A549 (cell line): ENCODE measurements at regions not wholly inside any gene's neighbourhood (a gene's known extent, or its start where the extent isn't known, plus 50 kb on each side); places are given as distances from the start of the nearest gene placed in this dataset.

Experiments used
- ATAC-seq, 2 experiments: fragments of 200-7000 bp in 1 of 2; fragments of >200 bp in 1 of 2; cut with Nextera tagmentation in 1 of 2; cut with Tn5 transposase in 1 of 2; 3 replicates each; pipeline versions ENCODE4 v1.8.0 to v1.9.1; 2018 to 2020; ENCODE audit warnings: mild to moderate bottlenecking in 1 of 2, moderate library complexity in 1 of 2
- CTCF ChIA-PET: fragments of 300-600 bp; sonication (Branson Sonifier 250); formaldehyde crosslinking; extraction: SDS; loops from one replicate; lab custom pipeline; 2021; ENCODE audit warnings: antibody characterized with exemption, inconsistent platforms; lab: Yijun Ruan, JAX
- POLR2A ChIA-PET: fragments of 350-600 bp; formaldehyde crosslinking; extraction: SDS; loops from one replicate; lab custom pipeline; 2021; ENCODE audit warnings: antibody characterized with exemption, inconsistent platforms; lab: Yijun Ruan, JAX
- DNase-seq, 2 experiments: peaks; one replicate each; pipeline versions ENCODE4 v3.0.0 to v3.0.0-alpha.2; 2011 to 2016; ENCODE audit warnings: low read depth in 1 of 2, low spot score in 1 of 2
- FAIRE-seq: peaks from 2 replicates; lab custom pipeline; 2011; peaks lifted over from hg19 to GRCh38; lab: Jason Lieb, UNC
- H3K27ac ChIP-seq, 2 experiments: fragments of >200 bp; sonication (Bioruptor Twin); formaldehyde crosslinking; 3 replicates each; pipeline ENCODE4 v1.5.1; 2016 to 2017
- H3K4me1 ChIP-seq: fragments of >200 bp; sonication (Bioruptor Twin); formaldehyde crosslinking; 3 replicates; pipeline ENCODE4 v1.6.1; 2016
- H3K4me2 ChIP-seq: fragments of >200 bp; sonication (Bioruptor Twin); formaldehyde crosslinking; 3 replicates; pipeline ENCODE4 v1.6.1; 2016
- H3K4me3 ChIP-seq: fragments of >200 bp; sonication (Bioruptor Twin); formaldehyde crosslinking; 3 replicates; pipeline ENCODE4 v1.5.1; 2016
- H3K9me3 ChIP-seq: fragments of >200 bp; sonication (Bioruptor Twin); formaldehyde crosslinking; 3 replicates; pipeline ENCODE4 v1.6.1; 2016
- BHLHE40 ChIP-seq: IDR thresholded peaks from 2 replicates; pipeline ENCODE4 v1.6.1; 2012; ENCODE audit warnings: low read depth, low read length, inconsistent platforms
- CEBPB ChIP-seq, 2 experiments: fragments of >200 bp in 1 of 2; sonication (Bioruptor Twin) in 1 of 2; formaldehyde crosslinking in 1 of 2; IDR thresholded peaks; 2 replicates each; pipeline ENCODE4 v1.6.1; 2012 to 2016
- EHMT2 ChIP-seq: fragments of 200-600 bp; sonication (generic); IDR thresholded peaks from 2 replicates; pipeline ENCODE4 v1.6.1; 2016; ENCODE audit warnings: antibody characterized with exemption, low read depth, mild to moderate bottlenecking, moderate library complexity
- FOXS1 ChIP-seq: fragments of 250-450 bp; sonication (Bioruptor Pico); IDR thresholded peaks from 2 replicates; pipeline ENCODE4 v1.5.0; 2020; ENCODE audit warnings: mild to moderate bottlenecking, moderate library complexity
- HOXA7 ChIP-seq: fragments of 250-450 bp; sonication (Bioruptor Pico); IDR thresholded peaks from 2 replicates; pipeline ENCODE4 v1.5.0; 2020; ENCODE audit warnings: mild to moderate bottlenecking, moderate library complexity
- JUNB ChIP-seq: fragments of >200 bp; sonication (Bioruptor Twin); formaldehyde crosslinking; IDR thresholded peaks from 2 replicates; pipeline ENCODE4 v1.6.1; 2016
- POLR2A ChIP-seq: IDR thresholded peaks from 2 replicates; pipeline ENCODE4 v1.6.1; 2012; ENCODE audit warnings: mild to moderate bottlenecking, low read length
- REST ChIP-seq: fragments of 200-600 bp; sonication (generic); IDR thresholded peaks from 2 replicates; pipeline ENCODE4 v1.6.1; 2016; ENCODE audit warnings: antibody characterized with exemption, mild to moderate bottlenecking, moderate library complexity
- RNF2 ChIP-seq: fragments of 200-600 bp; sonication (generic); IDR thresholded peaks from 2 replicates; pipeline ENCODE4 v1.6.1; 2016; ENCODE audit warnings: low read depth, mild to moderate bottlenecking, antibody characterized with exemption, moderate library complexity, borderline replicate concordance
- TFCP2L1 ChIP-seq: fragments of 250-450 bp; sonication (Bioruptor Pico); IDR thresholded peaks from 2 replicates; pipeline ENCODE4 v1.5.0; 2021; ENCODE audit warnings: mild to moderate bottlenecking
- ZC3H11A ChIP-seq: fragments of 450-650 bp; IDR thresholded peaks from 2 replicates; pipeline ENCODE4 v1.6.1; 2014; ENCODE audit warnings: antibody characterized with exemption, mild to moderate bottlenecking
- ZSCAN20 ChIP-seq: fragments of 250-450 bp; sonication (Bioruptor Pico); IDR thresholded peaks from 2 replicates; pipeline ENCODE4 v1.8.0; 2022; ENCODE audit warnings: mild to moderate bottlenecking, moderate library complexity
- WGBS: methylation state at CpG from one replicate; pipeline ENCODE4 v1.1.6; 2017; ENCODE audit errors: missing lambda C conversion rate; 5-methylcytosine and 5-hydroxymethylcytosine counted together
- TF ChIP-seq, protein P1 (sequence below): fragments of 150-350 bp; IDR thresholded peaks from 2 replicates; pipeline ENCODE4 v1.6.1; 2014; ENCODE audit warnings: low read depth, mild to moderate bottlenecking, low read length
- TF ChIP-seq, protein P2 (sequence below): IDR thresholded peaks from 2 replicates; pipeline ENCODE4 v1.6.1; 2012; ENCODE audit warnings: low read depth, borderline replicate concordance

- Histone ChIP-seq H3K4me2 (no peak overlapping the region), H3K4me3 (no peak overlapping the region), H3K4me1 (peaks cover 17% of the 10 kb centered on the region), H3K27ac (no peak overlapping the region; a peak in 1 of 6 replicates), H3K9me3 (no peaks in the 10 kb centered on the region)
- ChIA-PET CTCF (no interaction called here), POLR2A (no interaction called here)
- no peak for DNase-seq
- WGBS, result 83% methylated on average over 8 of the region's 8 CpGs
- no peak for FAIRE-seq
- TF ChIP-seq EHMT2, result no peak
- TF ChIP-seq ZC3H11A, result no peak
- TF ChIP-seq CEBPB (IDR thresholded peaks at IDR 0.05), result no peak
- TF ChIP-seq, protein P1, sequence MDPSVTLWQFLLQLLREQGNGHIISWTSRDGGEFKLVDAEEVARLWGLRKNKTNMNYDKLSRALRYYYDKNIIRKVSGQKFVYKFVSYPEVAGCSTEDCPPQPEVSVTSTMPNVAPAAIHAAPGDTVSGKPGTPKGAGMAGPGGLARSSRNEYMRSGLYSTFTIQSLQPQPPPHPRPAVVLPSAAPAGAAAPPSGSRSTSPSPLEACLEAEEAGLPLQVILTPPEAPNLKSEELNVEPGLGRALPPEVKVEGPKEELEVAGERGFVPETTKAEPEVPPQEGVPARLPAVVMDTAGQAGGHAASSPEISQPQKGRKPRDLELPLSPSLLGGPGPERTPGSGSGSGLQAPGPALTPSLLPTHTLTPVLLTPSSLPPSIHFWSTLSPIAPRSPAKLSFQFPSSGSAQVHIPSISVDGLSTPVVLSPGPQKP, result no peak
- ATAC-seq, result no peak
These were observed 268.9 kb upstream of the KLF6 start for GRCh38 chr10:4053940-4054339.

DNA sequence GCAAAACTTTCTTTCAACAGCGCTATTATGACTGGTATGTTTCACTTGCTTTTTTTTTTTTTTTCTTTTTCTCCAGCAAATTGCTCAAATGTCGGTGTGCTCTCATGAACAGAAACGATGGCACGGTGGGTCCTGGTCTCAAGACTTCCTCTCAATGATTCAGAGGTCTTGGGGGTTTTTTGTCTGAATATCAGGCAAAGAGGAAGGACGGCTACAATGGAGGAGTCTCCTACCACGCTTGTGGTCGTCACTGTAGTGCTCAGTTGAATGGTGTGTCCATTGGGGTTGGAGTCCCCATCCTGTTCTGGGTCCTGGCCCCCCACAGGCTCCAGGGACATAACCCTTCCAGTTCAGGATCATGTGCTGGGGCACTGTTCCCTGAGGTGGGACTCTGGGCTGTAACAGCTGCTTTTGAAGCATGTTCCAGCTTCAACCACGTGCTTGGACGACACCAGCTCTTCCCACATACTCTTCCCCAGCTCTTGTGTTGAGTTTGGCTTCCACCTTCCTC lies 266.7 kb upstream of the KLF6 start:
- CTCF ChIA-PET, result interaction anchor here (0.6 to 0.8 kb wide), 2 partner anchors 15 to 44 kb away, joined by 3 read pairs; no protein-coding TSS in a partner anchor
- TF ChIP-seq HOXA7 (CRISPR knock-in tag) (no peak), TFCP2L1 (no peak), POLR2A (no peak)
- no peak for ATAC-seq
- Histone ChIP-seq H3K9me3 (no peaks in the 10 kb centered on the region), H3K4me3 (peak overlapping the region; percentile 17; the same call in 2 of the 3 replicates), H3K27ac (peak overlapping the region; percentile 9 to 56; a peak in 2 of 6 replicates), H3K4me2 (peak overlapping the region; percentile 67), H3K4me1 (0 out of 3 replicates have a peak, but pooled peaks cover 3% of the 10 kb centered on the region)
- no peak for DNase-seq
- POLR2A ChIA-PET, result interaction anchor here (0.7 kb wide), 1 partner anchor 297 kb away, joined by 3 read pairs; no protein-coding TSS in a partner anchor
- WGBS, result 67% methylated on average over 9 of the region's 9 CpGs
- no peak for FAIRE-seq

- no peak for FAIRE-seq
- Histone ChIP-seq H3K4me1 (0 out of 3 replicates have a peak, but pooled peaks cover 3% of the 10 kb centered on the region), H3K9me3 (no peaks in the 10 kb centered on the region), H3K4me2 (peak overlapping the region; percentile 67), H3K27ac (peak overlapping the region; percentile 9 to 56; a peak in 2 of 6 replicates), H3K4me3 (peak overlapping the region; percentile 17; the same call in 2 of the 3 replicates)
- TF ChIP-seq ZSCAN20 (CRISPR knock-in tag) (no peak), RNF2 (no peak), JUNB (no peak), REST (no peak), BHLHE40 (no peak), FOXS1 (CRISPR knock-in tag) (no peak)
- TF ChIP-seq, protein P2, sequence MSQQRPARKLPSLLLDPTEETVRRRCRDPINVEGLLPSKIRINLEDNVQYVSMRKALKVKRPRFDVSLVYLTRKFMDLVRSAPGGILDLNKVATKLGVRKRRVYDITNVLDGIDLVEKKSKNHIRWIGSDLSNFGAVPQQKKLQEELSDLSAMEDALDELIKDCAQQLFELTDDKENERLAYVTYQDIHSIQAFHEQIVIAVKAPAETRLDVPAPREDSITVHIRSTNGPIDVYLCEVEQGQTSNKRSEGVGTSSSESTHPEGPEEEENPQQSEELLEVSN, result no peak
- WGBS, result 34% methylated on average over 8 of the region's 8 CpGs
- ATAC-seq, result 0 out of 6 replicates have a peak, but pooled peaks of 1 of the 2 experiments have one; percentile 37
- CTCF ChIA-PET, result interaction anchor here (0.6 to 0.8 kb wide), 2 partner anchors 16 to 45 kb away, joined by 3 read pairs; no protein-coding TSS in a partner anchor
- no peak for DNase-seq
- POLR2A ChIA-PET, result interaction anchor here (0.7 kb wide), 1 partner anchor 297 kb away, joined by 3 read pairs; no protein-coding TSS in a partner anchor
These were observed 266.1 kb upstream of the KLF6 start for GRCh38 chr10:4051011-4051640.
